Muscle layer of colon (tissue), 2 donors: ENCODE measurements at regions not wholly inside any gene's neighbourhood (a gene's known extent, or its start where the extent isn't known, plus 50 kb on each side); places are given as distances from the start of the nearest gene placed in this dataset.

ENCODE experiments used
- H3K27ac ChIP-seq: one replicate; pipeline ENCODE4 v1.7.0; 2013; ENCODE audit warnings: low read depth, mild to moderate bottlenecking, low read length, moderate library complexity
- H3K27me3 ChIP-seq, 2 donors: one replicate each; pipeline ENCODE4 v1.7.0; 2013; ENCODE audit warnings: low read length in 2 of 2, mild to moderate bottlenecking in 2 of 2; ENCODE audit not compliant: insufficient read depth in 2 of 2, control insufficient read depth in 1 of 2
- H3K36me3 ChIP-seq: one replicate; pipeline ENCODE4 v1.7.0; 2013; ENCODE audit warnings: mild to moderate bottlenecking, low read length; ENCODE audit not compliant: insufficient read depth
- H3K4me1 ChIP-seq: one replicate; pipeline ENCODE4 v1.7.0; 2013; ENCODE audit warnings: mild to moderate bottlenecking, low read length; ENCODE audit not compliant: insufficient read depth
- H3K4me3 ChIP-seq, 2 donors: one replicate each; pipeline ENCODE4 v1.7.0; 2013; ENCODE audit warnings: low read length in 2 of 2, low read depth in 1 of 2, mild to moderate bottlenecking in 1 of 2, moderate library complexity in 1 of 2
- H3K9ac ChIP-seq: one replicate; pipeline ENCODE4 v1.7.0; 2013; ENCODE audit warnings: low read length
- H3K9me3 ChIP-seq: one replicate; pipeline ENCODE4 v1.7.0; 2013; ENCODE audit warnings: mild to moderate bottlenecking, low read length
- donor health status: abdominal sarcoma.
- donor health status: Adenocarcinoma of cecum.

- no peaks in the 10 kb centered on the region for H3K9me3 ChIP-seq
- no peak overlapping the region for H3K4me3 ChIP-seq
- no peaks in the 10 kb centered on the region for H3K27me3 ChIP-seq
- H3K36me3 ChIP-seq: no peaks in the 10 kb centered on the region
- H3K9ac ChIP-seq: no peak overlapping the region
- H3K27ac ChIP-seq: no peak overlapping the region
- no peaks in the 10 kb centered on the region for H3K4me1 ChIP-seq
Measured at GRCh38 chr5:26749829-26750228, 288.6 kb downstream of the CDH9 start.

GRCh38 chr5:26740182-26740581, 298.2 kb downstream of the CDH9 start:
- no peaks in the 10 kb centered on the region for H3K4me1 ChIP-seq
- H3K9me3 ChIP-seq: no peaks in the 10 kb centered on the region
- H3K9ac ChIP-seq: no peak overlapping the region
- no peak overlapping the region for H3K4me3 ChIP-seq
- H3K27me3 ChIP-seq: no peaks in the 10 kb centered on the region
- no peak overlapping the region for H3K27ac ChIP-seq
- no peaks in the 10 kb centered on the region for H3K36me3 ChIP-seq

- no peak overlapping the region for H3K27ac ChIP-seq
- no peaks in the 10 kb centered on the region for H3K27me3 ChIP-seq
- H3K9me3 ChIP-seq: no peaks in the 10 kb centered on the region
- H3K9ac ChIP-seq: no peak overlapping the region
- no peak overlapping the region for H3K4me3 ChIP-seq
- no peaks in the 10 kb centered on the region for H3K4me1 ChIP-seq
- no peaks in the 10 kb centered on the region for H3K36me3 ChIP-seq
Measured at GRCh38 chr5:26737348-26738265, 300.8 kb downstream of the CDH9 start.

- Histone ChIP-seq H3K27me3 (no peaks in the 10 kb centered on the region), H3K27ac (no peak overlapping the region), H3K9ac (no peak overlapping the region), H3K9me3 (no peaks in the 10 kb centered on the region), H3K36me3 (no peaks in the 10 kb centered on the region), H3K4me1 (no peaks in the 10 kb centered on the region), H3K4me3 (no peak overlapping the region)
Measured at GRCh38 chr5:26727916-26728315, 310.5 kb downstream of the CDH9 start.

- no peaks in the 10 kb centered on the region for H3K36me3 ChIP-seq
Measured at GRCh38 chr5:26719803-26720202, 318.6 kb downstream of the CDH9 start.

GRCh38 chr5:26700759-26701384, 337.5 kb downstream of the CDH9 start:
- Histone ChIP-seq H3K27ac (no peak overlapping the region), H3K36me3 (no peaks in the 10 kb centered on the region), H3K4me1 (no peaks in the 10 kb centered on the region), H3K9ac (no peak overlapping the region), H3K4me3 (no peak overlapping the region), H3K9me3 (no peaks in the 10 kb centered on the region), H3K27me3 (no peaks in the 10 kb centered on the region)

More at GRCh38 chr5:26719803-26720202, 318.6 kb downstream of the CDH9 start:
- Histone ChIP-seq H3K9me3 (no peaks in the 10 kb centered on the region), H3K27me3 (no peaks in the 10 kb centered on the region), H3K4me3 (no peak overlapping the region), H3K27ac (no peak overlapping the region), H3K4me1 (no peaks in the 10 kb centered on the region), H3K9ac (no peak overlapping the region)

- no peak overlapping the region for H3K27ac ChIP-seq
Measured at GRCh38 chr5:26692952-26693351, 345.4 kb downstream of the CDH9 start.

GRCh38 chr5:26691486-26691885, 346.9 kb downstream of the CDH9 start:
- no peaks in the 10 kb centered on the region for H3K9me3 ChIP-seq
- no peaks in the 10 kb centered on the region for H3K4me1 ChIP-seq
- no peak overlapping the region for H3K9ac ChIP-seq
- H3K36me3 ChIP-seq: no peaks in the 10 kb centered on the region
- H3K4me3 ChIP-seq: no peak overlapping the region
- no peak overlapping the region for H3K27ac ChIP-seq
- no peaks in the 10 kb centered on the region for H3K27me3 ChIP-seq

More at GRCh38 chr5:26692952-26693351, 345.4 kb downstream of the CDH9 start:
- Histone ChIP-seq H3K9me3 (no peaks in the 10 kb centered on the region), H3K9ac (no peak overlapping the region), H3K27me3 (no peaks in the 10 kb centered on the region), H3K36me3 (no peaks in the 10 kb centered on the region), H3K4me1 (no peaks in the 10 kb centered on the region), H3K4me3 (no peak overlapping the region)

GRCh38 chr5:26690511-26690910, 347.9 kb downstream of the CDH9 start:
- H3K4me3 ChIP-seq: no peak overlapping the region
- H3K27me3 ChIP-seq: no peaks in the 10 kb centered on the region
- H3K9me3 ChIP-seq: no peaks in the 10 kb centered on the region
- no peak overlapping the region for H3K9ac ChIP-seq
- no peaks in the 10 kb centered on the region for H3K4me1 ChIP-seq
- no peaks in the 10 kb centered on the region for H3K36me3 ChIP-seq
- no peak overlapping the region for H3K27ac ChIP-seq

- Histone ChIP-seq H3K27me3 (no peaks in the 10 kb centered on the region), H3K36me3 (no peaks in the 10 kb centered on the region), H3K4me3 (no peak overlapping the region), H3K9ac (no peak overlapping the region), H3K9me3 (no peaks in the 10 kb centered on the region), H3K4me1 (no peaks in the 10 kb centered on the region), H3K27ac (no peak overlapping the region)
Measured at GRCh38 chr5:26681861-26682260, 356.5 kb downstream of the CDH9 start.

- no peak overlapping the region for H3K9ac ChIP-seq
- no peaks in the 10 kb centered on the region for H3K27me3 ChIP-seq
- H3K4me1 ChIP-seq: no peaks in the 10 kb centered on the region
- H3K27ac ChIP-seq: no peak overlapping the region
- H3K9me3 ChIP-seq: no peaks in the 10 kb centered on the region
- H3K4me3 ChIP-seq: no peak overlapping the region
- H3K36me3 ChIP-seq: no peaks in the 10 kb centered on the region
Measured at GRCh38 chr5:26674846-26675245, 363.5 kb downstream of the CDH9 start.
